GM19397 (cell line): ENCODE measurements at regions not wholly inside any gene's neighbourhood (a gene's known extent, or its start where the extent isn't known, plus 50 kb on each side); places are given as distances from the start of the nearest gene placed in this dataset.
A peak's percentile ranks its signal among the peaks of the same experiment; 100 is the strongest.

Experiments used
- ATAC-seq: cut with Tn5 transposase; IDR thresholded peaks from one replicate; pipeline ENCODE4 v1.9.1; 2021; ENCODE audit warnings: mild to moderate bottlenecking, moderate library complexity; ENCODE audit not compliant: unreplicated experiment

GRCh38 chr6:139939189-139939979 is 564.9 kb upstream of the CITED2 start:
- no peak for ATAC-seq

GRCh38 chr6:139932671-139933070 is 558.2 kb upstream of the CITED2 start:
- no peak for ATAC-seq

- ATAC-seq, result no peak
Measured at GRCh38 chr6:139931747-139932146, 557.3 kb upstream of the CITED2 start.

- ATAC-seq, result no peak
Measured at GRCh38 chr6:139927742-139928305, 553.4 kb upstream of the CITED2 start.

- ATAC-seq, result no peak
Measured at GRCh38 chr6:139927236-139927635, 552.8 kb upstream of the CITED2 start.

- ATAC-seq, result no peak
Measured at GRCh38 chr6:139926711-139927110, 552.3 kb upstream of the CITED2 start.

- no peak for ATAC-seq
Measured at GRCh38 chr6:139925894-139926641, 551.6 kb upstream of the CITED2 start.

- ATAC-seq, result no peak
Measured at GRCh38 chr6:139923964-139924475, 549.6 kb upstream of the CITED2 start.

GRCh38 chr6:139922236-139922635 is 547.8 kb upstream of the CITED2 start:
- ATAC-seq, result no peak

GRCh38 chr6:139920776-139921100 is 546.3 kb upstream of the CITED2 start:
- ATAC-seq, result no peak

GRCh38 chr6:139920027-139920775 is 545.8 kb upstream of the CITED2 start:
- no peak for ATAC-seq

- no peak for ATAC-seq
Measured at GRCh38 chr6:139919107-139920026, 544.9 kb upstream of the CITED2 start.

GRCh38 chr6:139917951-139918630 is 543.6 kb upstream of the CITED2 start:
- ATAC-seq, result no peak

- ATAC-seq, result no peak
Measured at GRCh38 chr6:139914910-139915309, 540.5 kb upstream of the CITED2 start.

GRCh38 chr6:139912735-139913400 is 538.4 kb upstream of the CITED2 start:
- no peak for ATAC-seq

- ATAC-seq, result no peak
Measured at GRCh38 chr6:139909992-139910391, 535.5 kb upstream of the CITED2 start.

GRCh38 chr6:139905404-139906052 is 531.1 kb upstream of the CITED2 start:
- no peak for ATAC-seq

- ATAC-seq, result no peak
Measured at GRCh38 chr6:139904568-139904967, 530.1 kb upstream of the CITED2 start.

GRCh38 chr6:139904158-139904533 is 529.7 kb upstream of the CITED2 start:
- peak; percentile 20 for ATAC-seq
